Skin epidermis (tissue), 12 donors: ENCODE measurements at regions not wholly inside any gene's neighbourhood (a gene's known extent, or its start where the extent isn't known, plus 50 kb on each side); places are given as distances from the start of the nearest gene placed in this dataset.

ENCODE experiments used
- H3K27ac ChIP-seq, 21 experiments: fragments of 200-600 bp; sonication (generic) in 11 of 21; one replicate each; pipeline ENCODE4 v1.5.0; 2020; ENCODE audit warnings: mild to moderate bottlenecking in 3 of 21, inconsistent platforms in 2 of 21, moderate library complexity in 2 of 21
- H3K4me3 ChIP-seq, 7 experiments: fragments of 200-600 bp; sonication (generic) in 2 of 7; one replicate each; pipeline ENCODE4 v1.5.0; 2020; ENCODE audit warnings: inconsistent platforms in 2 of 7, mild to moderate bottlenecking in 2 of 7, moderate library complexity in 1 of 7

- no peak overlapping the region for H3K27ac ChIP-seq
- H3K4me3 ChIP-seq = no peak overlapping the region
Measured at GRCh38 chr6:43868467-43868866, 98.5 kb downstream of the VEGFA start.

- Histone ChIP-seq H3K4me3 (no peak overlapping the region), H3K27ac (no peak overlapping the region)
Measured at GRCh38 chr6:43867996-43868395, 98.0 kb downstream of the VEGFA start.

- no peak overlapping the region for H3K4me3 ChIP-seq
- no peak overlapping the region for H3K27ac ChIP-seq
Measured at GRCh38 chr6:43867246-43867645, 97.2 kb downstream of the VEGFA start.

GRCh38 chr6:43865932-43866645 is 96.1 kb downstream of the VEGFA start:
- Histone ChIP-seq H3K4me3 (no peak overlapping the region), H3K27ac (no peak overlapping the region)

GRCh38 chr6:43865086-43865485 is 95.1 kb downstream of the VEGFA start:
- no peak overlapping the region for H3K27ac ChIP-seq
- no peak overlapping the region for H3K4me3 ChIP-seq

- H3K27ac ChIP-seq = no peak overlapping the region
Measured at GRCh38 chr6:43862925-43863324, 92.9 kb downstream of the VEGFA start.

GRCh38 chr6:43861212-43861894 is 91.3 kb downstream of the VEGFA start:
- no peak overlapping the region for H3K4me3 ChIP-seq
- H3K27ac ChIP-seq = no peak overlapping the region

More at GRCh38 chr6:43862925-43863324, 92.9 kb downstream of the VEGFA start:
- no peak overlapping the region for H3K4me3 ChIP-seq

- H3K27ac ChIP-seq = no peak overlapping the region
- no peak overlapping the region for H3K4me3 ChIP-seq
Measured at GRCh38 chr6:43860285-43860684, 90.3 kb downstream of the VEGFA start.

GRCh38 chr6:43859213-43859612 is 89.2 kb downstream of the VEGFA start:
- Histone ChIP-seq H3K4me3 (no peak overlapping the region), H3K27ac (no peak overlapping the region)

- no peak overlapping the region for H3K4me3 ChIP-seq
- H3K27ac ChIP-seq = no peak overlapping the region
Measured at GRCh38 chr6:43858161-43859153, 88.4 kb downstream of the VEGFA start.

GRCh38 chr6:43856005-43856765 is 86.2 kb downstream of the VEGFA start:
- no peak overlapping the region for H3K27ac ChIP-seq

GRCh38 chr6:43855247-43855646 is 85.2 kb downstream of the VEGFA start:
- H3K27ac ChIP-seq = no peak overlapping the region
- no peak overlapping the region for H3K4me3 ChIP-seq

More at GRCh38 chr6:43856005-43856765, 86.2 kb downstream of the VEGFA start:
- no peak overlapping the region for H3K4me3 ChIP-seq

- no peak overlapping the region for H3K27ac ChIP-seq
Measured at GRCh38 chr6:43853066-43853650, 83.1 kb downstream of the VEGFA start.

GRCh38 chr6:43852350-43852864 is 82.4 kb downstream of the VEGFA start:
- H3K4me3 ChIP-seq = no peak overlapping the region
- no peak overlapping the region for H3K27ac ChIP-seq

More at GRCh38 chr6:43853066-43853650, 83.1 kb downstream of the VEGFA start:
- no peak overlapping the region for H3K4me3 ChIP-seq

GRCh38 chr6:43851204-43851865 is 81.3 kb downstream of the VEGFA start:
- H3K27ac ChIP-seq = no peak overlapping the region
- H3K4me3 ChIP-seq = no peak overlapping the region

- Histone ChIP-seq H3K4me3 (no peak overlapping the region), H3K27ac (no peak overlapping the region)
Measured at GRCh38 chr6:43850314-43851203, 80.5 kb downstream of the VEGFA start.

- Histone ChIP-seq H3K4me3 (no peak overlapping the region), H3K27ac (no peak overlapping the region)
Measured at GRCh38 chr6:43849844-43850243, 79.8 kb downstream of the VEGFA start.
